ENCODE measurements at regions not wholly inside any gene's neighbourhood (a gene's known extent, or its start where the extent isn't known, plus 50 kb on each side); places are given as distances from the start of the nearest gene placed in this dataset.
A peak's percentile ranks its signal among the peaks of the same experiment; 100 is the strongest.
"Not testable (repeated sequence)": the region's sequence is repeated elsewhere in the genome, so short reads cannot be mapped to it uniquely, and the experiment has no call there.

- no peak for TF ChIP-seq CTCF (conservative IDR thresholded peaks at IDR 0.05; ENCODE audit: low read depth, low read length)
- no peak overlapping the region for H3K4me3 ChIP-seq (ENCODE audit: low read depth, low read length)
- peak; percentile 65 for DNase-seq (ENCODE audit: low read depth)
Observed at GRCh38 chr2:207432453-207432852, 97.3 kb upstream of the CREB1 start.

- DNase-seq (ENCODE audit: low read depth), result no peak
- TF ChIP-seq CTCF (conservative IDR thresholded peaks at IDR 0.05; ENCODE audit: low read depth, low read length), result no peak
- H3K4me3 ChIP-seq (ENCODE audit: low read depth, low read length), result no peak overlapping the region
Observed at GRCh38 chr2:207434306-207434705, 95.5 kb upstream of the CREB1 start.

- no peak overlapping the region for H3K4me3 ChIP-seq (ENCODE audit: low read depth, low read length)
- no peak for DNase-seq (ENCODE audit: low read depth)
- no peak for TF ChIP-seq CTCF (conservative IDR thresholded peaks at IDR 0.05; ENCODE audit: low read depth, low read length)
Observed at GRCh38 chr2:207434899-207435465, 94.8 kb upstream of the CREB1 start.

- no peak for DNase-seq (ENCODE audit: low read depth)
- TF ChIP-seq CTCF (conservative IDR thresholded peaks at IDR 0.05; ENCODE audit: low read depth, low read length), result no peak
- no peak overlapping the region for H3K4me3 ChIP-seq (ENCODE audit: low read depth, low read length)
Observed at GRCh38 chr2:207437136-207437523, 92.6 kb upstream of the CREB1 start.

GRCh38 chr2:207437524-207438143 is 92.1 kb upstream of the CREB1 start:
- no peak for TF ChIP-seq CTCF (conservative IDR thresholded peaks at IDR 0.05; ENCODE audit: low read depth, low read length)
- no peak overlapping the region for H3K4me3 ChIP-seq (ENCODE audit: low read depth, low read length)
- no peak for DNase-seq (ENCODE audit: low read depth)

- TF ChIP-seq CTCF (conservative IDR thresholded peaks at IDR 0.05; ENCODE audit: low read depth, low read length), result no peak
- H3K4me3 ChIP-seq (ENCODE audit: low read depth, low read length), result no peak overlapping the region
- no peak for DNase-seq (ENCODE audit: low read depth)
Observed at GRCh38 chr2:207438414-207439126, 91.2 kb upstream of the CREB1 start.

GRCh38 chr2:207439881-207440280 is 89.9 kb upstream of the CREB1 start:
- not testable (repeated sequence) for H3K4me3 ChIP-seq (ENCODE audit: low read depth, low read length); DNase-seq (ENCODE audit: low read depth)
